ENCODE measurements at regions not wholly inside any gene's neighbourhood (a gene's known extent, or its start where the extent isn't known, plus 50 kb on each side); places are given as distances from the start of the nearest gene placed in this dataset.

DNA sequence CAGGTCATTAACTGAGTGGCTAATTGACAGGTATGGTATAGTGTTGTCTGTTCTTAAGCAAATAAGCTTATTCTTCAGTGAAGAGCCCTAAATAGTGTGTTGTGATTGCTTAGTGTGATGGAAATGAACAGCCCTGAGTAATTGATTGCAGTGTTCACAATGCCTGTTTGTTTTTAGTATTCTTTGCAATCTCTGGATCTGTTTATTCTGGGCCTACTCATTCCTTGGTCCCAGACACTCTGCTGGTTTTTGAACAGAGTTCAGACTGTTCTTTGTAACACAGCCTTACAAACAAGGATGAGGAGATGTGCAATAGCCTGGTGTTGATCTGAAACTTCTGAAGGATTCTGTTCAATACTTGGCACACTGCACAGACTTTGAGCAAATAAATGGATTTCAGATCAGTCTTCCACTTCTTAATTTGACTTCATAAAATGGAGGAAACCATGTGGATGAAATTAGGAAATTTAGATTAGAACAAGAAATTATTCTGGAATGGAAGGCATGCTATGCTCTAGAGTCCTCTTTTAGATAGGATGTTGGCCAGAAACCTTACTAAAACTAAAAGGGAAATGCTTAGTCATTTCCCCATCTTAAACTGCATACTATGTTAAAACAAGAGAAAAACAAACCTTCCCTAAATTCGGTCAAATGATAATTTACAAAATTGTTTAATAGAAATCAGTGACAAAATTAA is 444.2 kb upstream of the SEMA3D start:
- DNase-seq: no peak

- no peak for DNase-seq
Observed at GRCh38 chr7:85627791-85628586, 441.1 kb upstream of the SEMA3D start.

- DNase-seq: no peak
Observed at GRCh38 chr7:85622059-85622458, 435.2 kb upstream of the SEMA3D start.

GRCh38 chr7:85620936-85621685 is 434.3 kb upstream of the SEMA3D start:
- DNase-seq: no peak

DNA sequence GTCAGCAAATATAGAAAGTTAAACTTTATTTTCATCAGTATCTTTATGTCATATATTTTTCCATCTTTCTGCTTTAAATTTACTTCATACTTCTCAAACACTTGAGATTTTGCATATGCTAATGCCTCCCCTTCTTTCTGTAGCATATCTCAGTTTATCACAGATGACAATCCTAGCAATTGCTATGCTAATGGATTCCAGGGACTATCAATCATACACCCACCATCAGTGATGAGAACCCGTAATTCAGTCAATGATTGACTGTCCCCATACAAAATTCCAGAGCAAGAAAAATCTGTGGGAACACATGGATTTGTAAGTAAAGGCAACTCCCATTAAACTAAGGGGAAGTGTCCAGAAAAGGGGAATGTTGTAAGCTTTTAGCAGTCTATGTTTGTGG is 432.4 kb upstream of the SEMA3D start:
- DNase-seq: no peak

GRCh38 chr7:85614684-85615083 is 427.8 kb upstream of the SEMA3D start:
- no peak for DNase-seq

DNA sequence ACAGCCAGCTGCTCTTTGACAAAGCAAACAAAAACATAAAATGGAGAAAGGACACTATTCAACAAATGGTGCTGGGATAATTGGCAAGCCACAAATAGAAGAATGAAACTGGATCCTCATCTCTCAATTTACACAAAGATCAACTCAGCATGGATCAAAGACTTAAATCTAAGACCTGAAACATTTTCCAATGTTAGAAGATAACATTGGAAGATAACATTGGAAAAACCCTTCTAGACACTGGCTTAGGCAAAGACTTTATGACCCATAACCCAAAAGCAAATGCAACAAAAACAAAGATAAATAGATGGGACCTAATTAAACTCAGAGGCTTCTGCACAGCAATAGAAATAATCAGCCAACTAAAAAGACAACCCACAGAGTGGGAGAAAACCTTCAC is 425.7 kb upstream of the SEMA3D start:
- no peak for DNase-seq

GRCh38 chr7:85608804-85609203 is 421.9 kb upstream of the SEMA3D start:
- DNase-seq: no peak

DNA sequence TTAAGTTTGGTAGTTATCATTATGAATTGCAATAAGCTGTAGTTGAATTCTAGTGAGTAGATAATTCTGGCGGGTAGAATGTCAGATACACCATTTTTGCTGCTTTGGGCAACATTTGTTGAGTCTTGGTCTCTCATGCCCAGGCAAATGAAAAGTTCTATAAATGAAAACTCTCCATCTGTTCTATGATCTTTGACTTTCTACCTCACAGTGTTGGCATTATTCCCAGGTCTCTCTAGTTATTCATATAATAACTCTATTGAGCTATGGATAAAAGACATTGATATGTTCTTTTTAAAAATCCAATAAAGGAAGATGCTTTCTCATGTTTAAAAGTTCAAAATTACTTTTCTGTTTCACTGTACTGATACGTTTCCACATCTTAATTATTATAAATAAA is 415.3 kb upstream of the SEMA3D start:
- DNase-seq: peak in 1 of 2 experiments; percentile 39

DNA sequence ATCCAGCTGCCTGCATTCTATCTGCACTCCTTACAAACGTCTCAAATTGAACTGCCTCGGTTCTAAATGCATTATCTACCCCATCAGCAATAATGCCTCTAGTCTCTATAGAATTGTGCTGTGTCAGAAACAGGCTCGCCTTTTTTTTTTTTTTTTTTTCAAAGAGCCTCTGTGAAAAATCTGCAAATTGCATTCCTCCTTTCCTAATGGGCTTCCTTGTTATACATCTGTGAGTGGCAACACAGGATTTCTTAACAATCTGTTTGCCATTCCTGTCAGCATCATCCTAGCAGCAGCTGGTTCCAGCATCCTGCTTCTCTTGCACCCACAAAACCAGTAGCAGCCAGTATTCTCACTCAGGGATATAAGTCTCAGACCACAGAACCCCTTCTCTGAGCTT is 413.5 kb upstream of the SEMA3D start:
- DNase-seq: peak; percentile 4 to 55

GRCh38 chr7:85596827-85597226 is 410.0 kb upstream of the SEMA3D start:
- DNase-seq: peak; percentile 54 to 82

GRCh38 chr7:85595750-85596178 is 408.9 kb upstream of the SEMA3D start:
- DNase-seq: no peak

DNA sequence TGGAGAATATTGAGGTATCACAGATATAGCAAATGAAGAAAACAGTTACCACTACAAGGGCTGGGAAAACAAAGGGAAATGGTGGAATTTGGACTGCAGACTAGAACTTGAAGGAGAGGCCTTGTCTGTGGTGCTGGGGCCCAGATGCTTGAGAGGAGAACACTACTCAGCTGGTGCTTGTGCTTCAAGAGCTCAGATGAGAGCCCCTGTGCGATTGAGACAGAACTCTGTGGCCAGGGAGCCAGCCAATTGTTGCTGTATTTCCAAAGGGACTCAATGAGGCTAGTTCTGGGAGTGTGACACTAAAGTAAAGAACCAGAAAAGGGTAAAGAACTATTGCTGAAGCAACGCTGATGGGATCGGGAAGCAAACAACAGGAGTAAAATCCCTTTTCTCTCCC is 406.5 kb upstream of the SEMA3D start:
- peak in 1 of 2 experiments; percentile 20 for DNase-seq

DNA sequence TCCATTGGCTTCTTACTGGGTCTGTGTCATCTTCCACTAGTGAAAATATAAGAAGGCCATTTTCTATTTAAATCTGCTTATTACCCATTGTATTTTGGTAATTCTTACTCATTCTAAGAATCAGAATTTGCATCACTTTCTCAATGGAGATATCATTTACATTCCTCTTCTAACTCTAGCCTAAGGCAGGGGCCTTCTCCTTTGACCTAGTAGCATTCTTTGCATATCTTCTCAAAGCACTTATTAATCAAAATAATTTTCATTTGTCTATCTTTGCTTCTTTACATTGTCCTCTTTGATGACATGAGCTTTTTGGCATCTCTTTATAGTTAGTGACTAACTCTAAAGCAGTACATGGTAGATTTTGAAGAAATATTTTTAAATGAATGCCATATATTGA is 400.9 kb upstream of the SEMA3D start:
- no peak for DNase-seq

- no peak for DNase-seq
Observed at GRCh38 chr7:85586091-85586490, 399.2 kb upstream of the SEMA3D start.

DNA sequence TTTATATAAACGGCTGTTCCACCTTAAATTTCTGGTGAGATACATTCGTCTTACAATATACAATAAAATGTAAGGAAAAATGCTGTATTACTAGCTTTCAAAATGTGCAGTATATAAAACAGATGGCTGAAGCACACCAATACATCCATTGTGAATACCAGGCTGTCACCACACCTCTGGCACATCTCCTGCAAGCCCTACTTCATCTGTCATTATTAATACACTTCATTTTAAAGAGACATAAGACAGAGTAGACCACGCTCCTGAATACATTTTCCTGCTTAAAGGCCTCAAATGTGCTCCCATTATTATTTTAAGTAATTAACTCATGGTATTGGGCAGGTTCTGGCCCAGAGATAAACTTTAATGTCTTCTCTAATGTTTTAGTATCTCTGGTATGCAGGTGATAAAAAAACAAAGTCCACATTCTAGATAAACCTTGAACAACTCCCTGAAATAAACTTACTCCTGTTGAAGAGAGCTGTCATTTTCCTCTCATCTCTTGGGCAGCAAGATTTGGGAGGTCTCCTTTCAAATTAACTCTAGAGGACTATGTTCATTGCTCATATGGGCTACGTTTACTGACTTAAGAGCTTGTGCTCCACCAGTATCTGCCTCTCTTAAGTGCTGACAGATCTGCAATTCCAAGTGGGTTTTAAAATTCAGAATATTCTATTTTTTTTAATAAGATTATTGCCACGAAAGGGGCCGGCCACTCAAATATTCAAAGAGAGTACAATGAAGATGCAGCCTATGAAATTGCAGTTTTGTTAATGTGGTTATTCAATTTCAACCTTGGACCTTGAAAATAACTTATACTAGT is 396.5 kb upstream of the SEMA3D start:
- DNase-seq: no peak

GRCh38 chr7:85573844-85574243 is 387.0 kb upstream of the SEMA3D start:
- DNase-seq: no peak

DNA sequence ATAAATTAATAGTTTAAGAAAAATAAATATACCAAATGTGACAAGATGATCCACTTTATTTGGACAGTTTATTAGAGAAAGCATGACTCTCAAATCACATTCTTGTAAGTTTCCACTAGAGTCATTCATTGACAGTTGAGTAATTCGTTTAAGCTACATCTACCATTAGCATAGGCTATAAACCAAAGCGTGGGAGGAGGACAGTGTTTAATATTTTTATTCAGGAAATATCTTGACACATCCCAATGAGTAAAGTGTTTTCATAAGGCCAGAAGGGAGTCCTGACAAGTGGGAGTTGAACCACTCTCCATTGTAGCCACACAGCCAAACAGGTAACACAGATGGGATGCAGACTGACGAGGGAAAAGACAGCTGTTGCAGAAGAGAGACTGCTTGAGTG is 386.5 kb upstream of the SEMA3D start:
- DNase-seq: peak; percentile 35 to 59

DNA sequence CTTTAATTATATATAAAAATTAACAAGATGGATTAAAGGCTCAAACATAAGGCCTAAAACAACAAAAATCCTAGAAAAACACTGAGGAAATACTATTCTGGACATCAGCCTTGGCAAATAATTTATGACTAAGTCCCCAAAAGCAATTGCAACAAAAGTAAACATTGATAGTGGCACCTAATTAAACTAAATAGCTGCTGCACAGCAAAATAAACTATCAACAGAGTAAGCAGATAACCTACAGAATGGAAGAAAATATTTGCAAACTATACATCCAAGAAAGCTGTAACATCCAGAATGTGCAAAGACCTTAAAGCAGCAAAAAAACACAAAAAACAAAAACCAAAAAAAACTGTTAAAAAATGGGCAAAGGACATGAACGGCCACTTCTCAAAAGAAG is 384.0 kb upstream of the SEMA3D start:
- DNase-seq: no peak

GRCh38 chr7:85567983-85568382 is 381.1 kb upstream of the SEMA3D start:
- no peak for DNase-seq

GRCh38 chr7:85566095-85566794 is 379.4 kb upstream of the SEMA3D start:
- no peak for DNase-seq

GRCh38 chr7:85565276-85565675 is 378.4 kb upstream of the SEMA3D start:
- no peak for DNase-seq

All from NCI-H524 (cell line).